ENCODE measurements at regions not wholly inside any gene's neighbourhood (a gene's known extent, or its start where the extent isn't known, plus 50 kb on each side); places are given as distances from the start of the nearest gene placed in this dataset.

DNA sequence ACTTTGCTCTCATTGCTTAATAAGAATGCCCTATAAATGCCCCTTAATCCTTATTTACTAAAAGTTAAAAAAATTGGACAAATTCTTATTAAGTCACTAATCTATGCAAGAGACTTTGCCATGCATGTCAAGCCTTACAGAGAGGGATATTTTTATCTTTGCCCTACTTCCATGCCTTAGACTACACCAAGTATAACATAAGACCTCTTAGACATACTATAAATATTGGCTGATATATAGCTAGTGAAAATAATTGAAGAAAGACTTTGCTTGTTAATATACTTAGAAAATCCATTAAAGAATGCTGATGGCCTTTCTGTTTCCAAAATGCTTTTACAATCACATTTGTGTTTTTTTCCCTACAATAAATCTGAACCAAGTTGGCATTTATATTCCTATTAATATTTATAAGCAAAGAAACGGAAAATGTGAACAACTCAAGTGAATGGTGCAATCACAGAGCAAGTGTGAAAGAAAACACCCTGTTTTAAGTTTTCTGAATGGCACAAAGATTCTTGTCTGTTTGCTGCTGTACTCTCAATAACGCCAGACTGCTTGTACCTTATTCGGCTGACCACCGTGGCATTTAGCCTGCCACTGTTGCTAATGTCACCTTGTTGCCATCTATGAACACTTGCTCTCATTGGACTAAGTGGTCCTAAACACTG lies 105.0 kb downstream of the MC4R start:
- Histone ChIP-seq H3K4me2 (ENCODE audit: extremely low read depth, insufficient read depth, low read length) (no peak overlapping the region), H2AFZ (ENCODE audit: low read length) (no peak overlapping the region), H3K27me3 (ENCODE audit: control insufficient read depth, insufficient read depth, low read length) (no peaks in the 10 kb centered on the region), H3K4me1 (ENCODE audit: control insufficient read depth, extremely low read depth, insufficient read depth, low read length) (no peaks in the 10 kb centered on the region), H3K4me3 (replicated peaks in 1 of 4; ENCODE audit: control extremely low read depth in 1 of 4, insufficient read depth in 1 of 4, low read depth in 3 of 4, low read length in 4 of 4) (no peak overlapping the region), H3K9me3 (ENCODE audit: control insufficient read depth, insufficient read depth, low read depth, low read length) (no peaks in the 10 kb centered on the region), H3K79me2 (ENCODE audit: control insufficient read depth, insufficient read depth, low read length) (no peaks in the 10 kb centered on the region), H3K36me3 (ENCODE audit: control insufficient read depth, insufficient read depth, low read length) (no peaks in the 10 kb centered on the region), H3K9ac (ENCODE audit: insufficient read depth, low read length) (no peak overlapping the region), H3K27ac (ENCODE audit: insufficient read depth, low read length) (no peak overlapping the region), H4K20me1 (ENCODE audit: control insufficient read depth, extremely low read depth, insufficient read depth, low read length) (no peaks in the 10 kb centered on the region)
- DNase-seq (ENCODE audit: low read depth in 2 of 2) = no peak
- no peak for TF ChIP-seq EZH2 (IDR thresholded peaks at IDR 0.05; ENCODE audit: low read length, missing control alignments)
- TF ChIP-seq, protein P1, sequence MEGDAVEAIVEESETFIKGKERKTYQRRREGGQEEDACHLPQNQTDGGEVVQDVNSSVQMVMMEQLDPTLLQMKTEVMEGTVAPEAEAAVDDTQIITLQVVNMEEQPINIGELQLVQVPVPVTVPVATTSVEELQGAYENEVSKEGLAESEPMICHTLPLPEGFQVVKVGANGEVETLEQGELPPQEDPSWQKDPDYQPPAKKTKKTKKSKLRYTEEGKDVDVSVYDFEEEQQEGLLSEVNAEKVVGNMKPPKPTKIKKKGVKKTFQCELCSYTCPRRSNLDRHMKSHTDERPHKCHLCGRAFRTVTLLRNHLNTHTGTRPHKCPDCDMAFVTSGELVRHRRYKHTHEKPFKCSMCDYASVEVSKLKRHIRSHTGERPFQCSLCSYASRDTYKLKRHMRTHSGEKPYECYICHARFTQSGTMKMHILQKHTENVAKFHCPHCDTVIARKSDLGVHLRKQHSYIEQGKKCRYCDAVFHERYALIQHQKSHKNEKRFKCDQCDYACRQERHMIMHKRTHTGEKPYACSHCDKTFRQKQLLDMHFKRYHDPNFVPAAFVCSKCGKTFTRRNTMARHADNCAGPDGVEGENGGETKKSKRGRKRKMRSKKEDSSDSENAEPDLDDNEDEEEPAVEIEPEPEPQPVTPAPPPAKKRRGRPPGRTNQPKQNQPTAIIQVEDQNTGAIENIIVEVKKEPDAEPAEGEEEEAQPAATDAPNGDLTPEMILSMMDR (conservative IDR thresholded peaks at IDR 0.05 in 1 of 2, IDR thresholded peaks at IDR 0.05 in 1 of 2; ENCODE audit: low read depth in 1 of 2, low read length in 2 of 2) = no peak

DNA sequence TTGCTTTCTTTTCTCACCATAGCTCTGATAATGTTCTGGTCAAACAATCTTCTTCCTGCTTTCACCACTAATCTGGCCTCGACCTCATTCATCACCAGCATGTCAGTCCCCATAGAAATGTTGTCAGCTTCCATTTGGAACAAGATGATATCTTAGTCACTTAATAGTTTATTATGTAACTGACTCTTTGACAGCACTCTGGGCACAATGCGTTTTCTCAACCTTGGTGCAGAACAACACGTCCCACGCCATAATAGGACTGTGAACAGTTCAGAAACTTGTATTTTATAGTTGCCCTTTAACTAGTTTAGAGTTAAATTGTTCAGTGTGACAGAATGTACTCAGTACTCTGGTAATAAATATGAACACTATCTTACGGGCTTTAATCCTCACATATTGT lies 106.0 kb downstream of the MC4R start:
- Histone ChIP-seq H3K79me2 (ENCODE audit: control insufficient read depth, insufficient read depth, low read length) (no peaks in the 10 kb centered on the region), H3K9ac (ENCODE audit: insufficient read depth, low read length) (no peak overlapping the region), H3K4me1 (ENCODE audit: control insufficient read depth, extremely low read depth, insufficient read depth, low read length) (no peaks in the 10 kb centered on the region), H4K20me1 (ENCODE audit: control insufficient read depth, extremely low read depth, insufficient read depth, low read length) (no peaks in the 10 kb centered on the region), H3K36me3 (ENCODE audit: control insufficient read depth, insufficient read depth, low read length) (no peaks in the 10 kb centered on the region), H2AFZ (ENCODE audit: low read length) (no peak overlapping the region), H3K4me3 (replicated peaks in 1 of 4; ENCODE audit: control extremely low read depth in 1 of 4, insufficient read depth in 1 of 4, low read depth in 3 of 4, low read length in 4 of 4) (no peak overlapping the region), H3K27me3 (ENCODE audit: control insufficient read depth, insufficient read depth, low read length) (no peaks in the 10 kb centered on the region), H3K9me3 (ENCODE audit: control insufficient read depth, insufficient read depth, low read depth, low read length) (no peaks in the 10 kb centered on the region), H3K4me2 (ENCODE audit: extremely low read depth, insufficient read depth, low read length) (no peak overlapping the region), H3K27ac (ENCODE audit: insufficient read depth, low read length) (no peak overlapping the region)
- TF ChIP-seq, protein P1 (conservative IDR thresholded peaks at IDR 0.05 in 1 of 2, IDR thresholded peaks at IDR 0.05 in 1 of 2; ENCODE audit: low read depth in 1 of 2, low read length in 2 of 2) = no peak
- TF ChIP-seq EZH2 (IDR thresholded peaks at IDR 0.05; ENCODE audit: low read length, missing control alignments) = no peak
- DNase-seq (ENCODE audit: low read depth in 2 of 2) = peak in 1 of 2 donors; percentile 43

DNA sequence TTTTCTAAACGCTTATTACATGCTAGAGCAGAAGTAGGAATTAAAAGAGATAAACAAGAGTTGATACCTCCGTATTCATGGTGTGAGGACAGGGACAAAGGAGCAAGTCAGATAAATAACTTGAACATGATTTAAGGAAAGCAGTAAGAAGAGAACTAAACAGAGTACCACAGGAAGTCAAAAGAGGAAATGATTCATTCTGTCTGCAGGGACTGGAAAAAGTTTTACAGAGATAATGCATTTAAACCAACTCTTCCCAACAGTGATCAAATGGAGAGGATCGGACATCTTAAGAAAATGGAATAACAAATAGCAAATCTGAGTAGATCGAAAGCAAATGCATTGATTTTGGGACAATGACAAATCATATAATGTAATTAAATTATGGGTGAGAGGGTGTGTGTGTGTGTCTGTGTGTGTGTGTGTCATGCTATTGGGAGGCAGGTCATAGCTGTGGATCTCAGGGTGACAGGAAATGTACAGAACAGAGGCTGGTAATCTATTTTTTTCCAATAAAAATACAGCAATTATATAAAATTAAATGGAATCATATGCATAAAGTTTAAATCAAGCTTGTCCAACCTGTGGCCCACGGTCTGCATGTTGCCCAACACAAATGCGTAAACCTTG lies 113.4 kb downstream of the MC4R start:
- DNase-seq (ENCODE audit: low read depth in 2 of 2) = peak; percentile 9 to 49
- H3K4me3 ChIP-seq (replicated peaks in 1 of 4; ENCODE audit: control extremely low read depth in 1 of 4, insufficient read depth in 1 of 4, low read depth in 3 of 4, low read length in 4 of 4) = no peak overlapping the region
- no peak overlapping the region for H3K27ac ChIP-seq (ENCODE audit: insufficient read depth, low read length)
- H3K4me1 ChIP-seq (ENCODE audit: control insufficient read depth, extremely low read depth, insufficient read depth, low read length) = no peaks in the 10 kb centered on the region
- no peak overlapping the region for H2AFZ ChIP-seq (ENCODE audit: low read length)
- H3K36me3 ChIP-seq (ENCODE audit: control insufficient read depth, insufficient read depth, low read length) = no peaks in the 10 kb centered on the region
- H3K27me3 ChIP-seq (ENCODE audit: control insufficient read depth, insufficient read depth, low read length) = no peaks in the 10 kb centered on the region
- TF ChIP-seq, protein P1 (conservative IDR thresholded peaks at IDR 0.05 in 1 of 2, IDR thresholded peaks at IDR 0.05 in 1 of 2; ENCODE audit: low read depth in 1 of 2, low read length in 2 of 2) = no peak
- no peak for TF ChIP-seq EZH2 (IDR thresholded peaks at IDR 0.05; ENCODE audit: low read length, missing control alignments)
- H4K20me1 ChIP-seq (ENCODE audit: control insufficient read depth, extremely low read depth, insufficient read depth, low read length) = no peaks in the 10 kb centered on the region
- H3K9ac ChIP-seq (ENCODE audit: insufficient read depth, low read length) = no peak overlapping the region
- H3K9me3 ChIP-seq (ENCODE audit: control insufficient read depth, insufficient read depth, low read depth, low read length) = no peaks in the 10 kb centered on the region
- H3K4me2 ChIP-seq (ENCODE audit: extremely low read depth, insufficient read depth, low read length) = no peak overlapping the region
- no peaks in the 10 kb centered on the region for H3K79me2 ChIP-seq (ENCODE audit: control insufficient read depth, insufficient read depth, low read length)
